ENCODE measurements at regions not wholly inside any gene's neighbourhood (a gene's known extent, or its start where the extent isn't known, plus 50 kb on each side); places are given as distances from the start of the nearest gene placed in this dataset.

DNA sequence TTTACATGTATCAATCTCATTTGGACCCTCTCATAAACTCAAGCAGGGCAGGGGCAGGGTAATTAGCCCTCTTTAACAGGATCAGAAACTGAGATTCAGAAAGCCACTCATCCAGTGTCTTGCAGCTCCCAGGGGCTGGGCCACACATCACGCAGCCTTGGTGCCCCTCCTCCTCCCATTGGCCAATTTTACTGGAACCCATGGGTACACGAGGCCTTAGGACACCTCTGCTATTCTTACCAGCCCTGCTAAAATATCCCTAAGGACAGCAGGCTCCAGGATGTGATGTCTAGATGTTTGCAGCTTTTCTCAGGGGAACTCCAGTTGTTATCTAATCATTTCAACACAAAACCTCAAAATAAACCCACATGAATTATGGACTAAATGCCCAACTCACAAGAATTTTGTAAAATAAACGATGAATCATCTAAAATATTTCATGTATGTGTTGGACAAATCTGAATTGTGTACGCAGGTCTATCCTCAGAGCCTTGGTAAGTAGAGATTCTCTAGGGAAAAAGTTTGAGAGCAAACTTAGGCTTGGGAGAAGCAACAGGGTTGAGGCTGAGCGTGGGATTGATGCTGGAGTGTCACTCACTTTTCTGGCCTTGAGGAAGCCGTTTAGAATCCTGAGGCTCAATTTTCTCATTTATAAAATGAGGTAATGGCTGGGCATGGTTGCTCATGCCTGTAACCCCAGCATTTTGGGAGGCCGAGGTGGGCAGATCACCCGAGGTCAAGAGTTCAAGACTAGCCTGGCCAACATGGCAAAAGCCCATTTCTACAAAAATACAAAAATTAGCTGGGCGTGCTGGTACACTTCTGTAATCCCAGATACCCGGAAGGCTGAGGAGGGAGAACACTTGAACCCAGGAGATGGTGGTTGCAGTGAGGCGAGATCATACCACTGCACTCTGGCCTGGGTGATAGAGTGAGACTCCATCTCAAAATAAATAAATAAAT, 69.7 kb upstream of the TNS3 start:
- Mint-ChIP-seq H3K4me3 (no peak overlapping the region), H3K27ac (peak overlapping the region; percentile 71), H3K4me1 (peaks cover 77% of the 10 kb centered on the region), H3K36me3 (no peaks in the 10 kb centered on the region), H3K9me3 (no peaks in the 10 kb centered on the region), H3K27me3 (ENCODE audit: low read depth) (no peaks in the 10 kb centered on the region)
- TF ChIP-seq, protein P1, sequence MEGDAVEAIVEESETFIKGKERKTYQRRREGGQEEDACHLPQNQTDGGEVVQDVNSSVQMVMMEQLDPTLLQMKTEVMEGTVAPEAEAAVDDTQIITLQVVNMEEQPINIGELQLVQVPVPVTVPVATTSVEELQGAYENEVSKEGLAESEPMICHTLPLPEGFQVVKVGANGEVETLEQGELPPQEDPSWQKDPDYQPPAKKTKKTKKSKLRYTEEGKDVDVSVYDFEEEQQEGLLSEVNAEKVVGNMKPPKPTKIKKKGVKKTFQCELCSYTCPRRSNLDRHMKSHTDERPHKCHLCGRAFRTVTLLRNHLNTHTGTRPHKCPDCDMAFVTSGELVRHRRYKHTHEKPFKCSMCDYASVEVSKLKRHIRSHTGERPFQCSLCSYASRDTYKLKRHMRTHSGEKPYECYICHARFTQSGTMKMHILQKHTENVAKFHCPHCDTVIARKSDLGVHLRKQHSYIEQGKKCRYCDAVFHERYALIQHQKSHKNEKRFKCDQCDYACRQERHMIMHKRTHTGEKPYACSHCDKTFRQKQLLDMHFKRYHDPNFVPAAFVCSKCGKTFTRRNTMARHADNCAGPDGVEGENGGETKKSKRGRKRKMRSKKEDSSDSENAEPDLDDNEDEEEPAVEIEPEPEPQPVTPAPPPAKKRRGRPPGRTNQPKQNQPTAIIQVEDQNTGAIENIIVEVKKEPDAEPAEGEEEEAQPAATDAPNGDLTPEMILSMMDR (IDR thresholded peaks at IDR 0.05; ENCODE audit: unreplicated experiment), result no peak
- DNase-seq (ENCODE audit: low spot score in 2 of 2, unreplicated experiment in 2 of 2), result no peak

DNA sequence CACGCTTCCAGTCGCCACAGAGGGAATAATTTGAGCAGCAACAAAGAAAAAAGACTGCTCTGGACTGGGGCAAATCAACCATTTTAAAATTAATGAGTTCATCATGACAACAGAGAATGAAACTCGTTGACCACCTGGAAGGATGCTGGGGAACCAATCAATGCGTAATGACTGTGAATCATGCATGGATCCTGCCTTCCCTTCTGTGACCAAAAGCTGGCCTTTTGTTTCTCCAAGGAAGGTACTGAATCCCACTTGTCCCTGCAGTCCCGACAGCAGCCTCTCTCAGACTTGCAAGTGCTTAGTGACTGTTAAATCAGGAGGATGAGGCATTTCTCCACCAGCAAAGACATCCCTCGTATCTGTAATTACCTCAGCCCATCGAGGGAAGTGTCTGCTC, 68.0 kb upstream of the TNS3 start:
- Mint-ChIP-seq H3K4me1 (peaks cover 79% of the 10 kb centered on the region), H3K4me3 (no peak overlapping the region), H3K9me3 (peaks cover 3% of the 10 kb centered on the region), H3K27me3 (ENCODE audit: low read depth) (no peaks in the 10 kb centered on the region), H3K36me3 (peaks cover 3% of the 10 kb centered on the region), H3K27ac (peak overlapping the region; percentile 95)
- DNase-seq (ENCODE audit: low spot score in 2 of 2, unreplicated experiment in 2 of 2), result no peak
- TF ChIP-seq, protein P1 (IDR thresholded peaks at IDR 0.05; ENCODE audit: unreplicated experiment), result no peak

DNA sequence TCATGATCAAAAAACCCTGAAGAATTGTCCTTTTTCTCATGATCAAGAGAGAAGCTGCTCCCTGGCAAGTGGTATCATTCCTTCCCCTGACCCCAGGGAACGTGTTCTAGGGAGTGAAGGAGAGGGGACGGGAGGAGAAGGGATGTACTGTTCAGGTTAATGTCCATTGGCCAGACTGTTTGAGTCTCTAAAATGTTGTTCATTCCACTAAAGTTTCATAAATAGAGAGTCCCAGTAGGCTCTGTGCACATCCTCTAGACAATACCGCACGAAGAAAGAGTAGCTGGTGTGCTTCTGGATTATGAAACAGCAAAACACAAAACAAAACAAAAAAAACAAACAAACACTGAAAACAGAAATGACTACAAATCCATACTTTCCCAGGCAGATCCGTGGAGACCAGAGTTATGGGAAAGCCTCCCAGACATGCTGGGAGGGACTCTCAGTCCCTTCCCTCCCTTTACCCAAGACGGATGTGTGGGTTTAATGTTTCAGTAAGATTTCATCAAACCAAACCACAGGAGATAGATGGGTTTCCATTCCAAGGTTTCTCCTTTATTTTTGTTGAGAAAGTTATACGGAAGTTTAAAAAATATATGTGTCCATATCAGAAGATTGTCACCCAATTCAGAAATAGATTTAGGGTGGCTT, 66.5 kb upstream of the TNS3 start:
- no peak overlapping the region for H3K4me3 Mint-ChIP-seq
- H3K9me3 Mint-ChIP-seq, result peaks cover 11% of the 10 kb centered on the region
- peak overlapping the region; percentile 95 for H3K27ac Mint-ChIP-seq
- no peak for DNase-seq (ENCODE audit: low spot score in 2 of 2, unreplicated experiment in 2 of 2)
- TF ChIP-seq, protein P1 (IDR thresholded peaks at IDR 0.05; ENCODE audit: unreplicated experiment), result no peak
- H3K27me3 Mint-ChIP-seq (ENCODE audit: low read depth), result no peaks in the 10 kb centered on the region
- H3K36me3 Mint-ChIP-seq, result peaks cover 11% of the 10 kb centered on the region
- H3K4me1 Mint-ChIP-seq, result peaks cover 65% of the 10 kb centered on the region

GRCh38 chr7:47647918-47648250, 66.0 kb upstream of the TNS3 start:
- DNase-seq (ENCODE audit: low spot score in 2 of 2, unreplicated experiment in 2 of 2), result no peak
- H3K27me3 Mint-ChIP-seq (ENCODE audit: low read depth), result no peaks in the 10 kb centered on the region
- peaks cover 11% of the 10 kb centered on the region for H3K9me3 Mint-ChIP-seq
- H3K4me1 Mint-ChIP-seq, result peaks cover 60% of the 10 kb centered on the region
- peaks cover 11% of the 10 kb centered on the region for H3K36me3 Mint-ChIP-seq
- H3K4me3 Mint-ChIP-seq, result no peak overlapping the region
- H3K27ac Mint-ChIP-seq, result peak overlapping the region; percentile 95
- TF ChIP-seq, protein P1 (IDR thresholded peaks at IDR 0.05; ENCODE audit: unreplicated experiment), result no peak

GRCh38 chr7:47647181-47647917, 65.4 kb upstream of the TNS3 start:
- peaks cover 56% of the 10 kb centered on the region for H3K4me1 Mint-ChIP-seq
- H3K4me3 Mint-ChIP-seq, result no peak overlapping the region
- no peaks in the 10 kb centered on the region for H3K27me3 Mint-ChIP-seq (ENCODE audit: low read depth)
- H3K27ac Mint-ChIP-seq, result peak overlapping the region; percentile 95
- H3K9me3 Mint-ChIP-seq, result peaks cover 11% of the 10 kb centered on the region
- H3K36me3 Mint-ChIP-seq, result peaks cover 11% of the 10 kb centered on the region
- DNase-seq (ENCODE audit: low spot score in 2 of 2, unreplicated experiment in 2 of 2), result no peak
- TF ChIP-seq, protein P1 (IDR thresholded peaks at IDR 0.05; ENCODE audit: unreplicated experiment), result no peak

Measured in mesothelial cell of epicardium (in vitro differentiated cells).